ENCODE measurements at regions not wholly inside any gene's neighbourhood (a gene's known extent, or its start where the extent isn't known, plus 50 kb on each side); places are given as distances from the start of the nearest gene placed in this dataset.

- Histone ChIP-seq H3K9ac (ENCODE audit: insufficient read depth, low read depth, low read length) (no peak overlapping the region), H3K4me3 (replicated peaks in 1 of 3; ENCODE audit: insufficient read depth in 1 of 3, low read depth in 2 of 3, low read length in 3 of 3) (no peak overlapping the region), H3K36me3 (replicated peaks in 1 of 2; ENCODE audit: control insufficient read depth in 1 of 2, insufficient read depth in 2 of 2, low read length in 2 of 2) (no peaks in the 10 kb centered on the region), H2AFZ (ENCODE audit: low read length) (no peak overlapping the region), H3K27me3 (ENCODE audit: control insufficient read depth in 1 of 2, insufficient read depth in 2 of 2, low read length in 2 of 2) (no peaks in the 10 kb centered on the region; a peak in 1 of 5 replicates), H3K9me3 (ENCODE audit: low read length) (no peaks in the 10 kb centered on the region), H3K4me1 (ENCODE audit: insufficient read depth, low read length) (peaks cover 6% of the 10 kb centered on the region; the same call in 1 of the 2 replicates), H3K27ac (ENCODE audit: extremely low read length, insufficient read depth, low read length) (no peak overlapping the region), H3K79me2 (ENCODE audit: insufficient read depth, low read length) (no peaks in the 10 kb centered on the region), H4K20me1 (ENCODE audit: insufficient read depth, low read length) (no peaks in the 10 kb centered on the region), H3K4me2 (ENCODE audit: low read depth, low read length) (no peak overlapping the region)
- no peak for DNase-seq (ENCODE audit: low spot score)
- intact Hi-C loops (cut with micrococcal nuclease; ENCODE audit: unreplicated experiment) = no loop called here
- BruUV-seq (replicated peaks) = no TSS peak
- ChIA-PET POLR2A (no interaction called here), CTCF (ENCODE audit: low intra/inter-chr PET ratio, low total read pairs) (no interaction called here)
- WGBS (ENCODE audit: low lambda C conversion rate) = 63% methylated on average over 19 of the region's 23 CpGs
- TF ChIP-seq KDM3A (CRISPR knock-in tag; IDR thresholded peaks at IDR 0.05; ENCODE audit: low read depth) = no peak
- no peak for TF ChIP-seq ZNF230 (CRISPR knock-in tag; IDR thresholded peaks at IDR 0.05)
- no peak for TF ChIP-seq PAF1 (CRISPR knock-in tag; IDR thresholded peaks at IDR 0.05)
- no peak for TF ChIP-seq ZNF20 (CRISPR knock-in tag; IDR thresholded peaks at IDR 0.05)
- TF ChIP-seq, protein P1, sequence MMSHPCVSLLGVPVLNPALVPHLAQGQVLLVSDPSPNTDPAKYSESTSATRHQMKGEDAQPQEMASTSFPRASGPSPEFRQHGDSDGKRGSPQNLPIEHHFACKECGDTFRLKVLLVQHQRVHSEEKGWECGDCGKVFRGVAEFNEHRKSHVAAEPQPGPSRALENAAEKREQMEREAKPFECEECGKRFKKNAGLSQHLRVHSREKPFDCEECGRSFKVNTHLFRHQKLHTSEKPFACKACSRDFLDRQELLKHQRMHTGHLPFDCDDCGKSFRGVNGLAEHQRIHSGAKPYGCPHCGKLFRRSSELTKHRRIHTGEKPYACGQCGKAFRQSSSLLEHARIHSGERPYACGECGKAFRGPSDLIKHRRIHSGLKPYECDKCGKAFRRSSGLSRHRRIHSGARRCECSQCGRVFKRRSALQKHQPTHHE (CRISPR knock-in tag; IDR thresholded peaks at IDR 0.05; ENCODE audit: borderline replicate concordance) = no peak
- no peak for TF ChIP-seq KLF12 (CRISPR knock-in tag; IDR thresholded peaks at IDR 0.05; ENCODE audit: borderline replicate concordance)
- no peak for TF ChIP-seq ZNF354B (CRISPR knock-in tag; IDR thresholded peaks at IDR 0.05)
- TF ChIP-seq NCOA5 (CRISPR knock-in tag; IDR thresholded peaks at IDR 0.05) = no peak
- no peak for TF ChIP-seq ZNF619 (CRISPR knock-in tag; IDR thresholded peaks at IDR 0.05)
- no peak for TF ChIP-seq ZBTB42 (CRISPR knock-in tag; IDR thresholded peaks at IDR 0.05)
- no peak for TF ChIP-seq TRIM24 (CRISPR knock-in tag; IDR thresholded peaks at IDR 0.05)
- TF ChIP-seq TBL1XR1 (IDR thresholded peaks at IDR 0.05; ENCODE audit: borderline replicate concordance, low read length, partially characterized antibody) = no peak
- TF ChIP-seq SMAD9 (CRISPR knock-in tag; IDR thresholded peaks at IDR 0.05) = no peak
- TF ChIP-seq, protein P2, sequence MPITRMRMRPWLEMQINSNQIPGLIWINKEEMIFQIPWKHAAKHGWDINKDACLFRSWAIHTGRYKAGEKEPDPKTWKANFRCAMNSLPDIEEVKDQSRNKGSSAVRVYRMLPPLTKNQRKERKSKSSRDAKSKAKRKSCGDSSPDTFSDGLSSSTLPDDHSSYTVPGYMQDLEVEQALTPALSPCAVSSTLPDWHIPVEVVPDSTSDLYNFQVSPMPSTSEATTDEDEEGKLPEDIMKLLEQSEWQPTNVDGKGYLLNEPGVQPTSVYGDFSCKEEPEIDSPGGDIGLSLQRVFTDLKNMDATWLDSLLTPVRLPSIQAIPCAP (CRISPR knock-in tag; IDR thresholded peaks at IDR 0.05; ENCODE audit: low read depth) = no peak
- TF ChIP-seq ZNF792 (CRISPR knock-in tag; IDR thresholded peaks at IDR 0.05) = no peak
- ATAC-seq = no peak
- FAIRE-seq = no peak
- in situ Hi-C loops (cut with HindIII; ENCODE audit: extremely low pct_ligation_motif_present, low pct_unique_long_range_greater_than_20kb) = no loop called here
These were observed 226.4 kb upstream of the SALL3 start for GRCh38 chr18:78753240-78753639.

Data from HepG2 (cell line).